Upper lobe of left lung (tissue), 6 donors: ENCODE measurements at regions not wholly inside any gene's neighbourhood (a gene's known extent, or its start where the extent isn't known, plus 50 kb on each side); places are given as distances from the start of the nearest gene placed in this dataset.

ENCODE experiments used
- ATAC-seq, 2 donors: fragments of 200-7000 bp; cut with Tn5 transposase; one replicate each; pipeline ENCODE4 v1.9.1; 2022; ENCODE audit warnings: mild to moderate bottlenecking in 2 of 2, moderate library complexity in 2 of 2; ENCODE audit not compliant: low FRiP score in 2 of 2
- DNase-seq, 2 donors: peaks; one replicate each; pipeline ENCODE4 v3.0.0-alpha.2; 2019 to 2020
- H3K27ac ChIP-seq, 4 donors: fragments of 200-600 bp; sonication (generic); one replicate each; pipeline ENCODE4 v1.5.1; 2016 to 2019
- H3K27me3 ChIP-seq, 4 donors: fragments of 200-600 bp; sonication (generic); one replicate each; pipeline ENCODE4 v1.5.1; 2017 to 2019
- H3K36me3 ChIP-seq, 4 donors: fragments of 200-600 bp; sonication (generic); one replicate each; pipeline ENCODE4 v1.5.1; 2016 to 2019
- H3K4me1 ChIP-seq, 4 donors: fragments of 200-600 bp; sonication (generic); one replicate each; pipeline ENCODE4 v1.5.1; 2018 to 2019
- H3K4me3 ChIP-seq, 4 donors: fragments of 200-600 bp; sonication (generic); one replicate each; pipeline ENCODE4 v1.5.1; 2017 to 2019; ENCODE audit warnings: mild to moderate bottlenecking in 2 of 4, moderate library complexity in 1 of 4
- H3K9me3 ChIP-seq, 4 donors: fragments of 200-600 bp; sonication (generic); one replicate each; pipeline ENCODE4 v1.5.1; 2018 to 2019
- EP300 ChIP-seq, 4 donors: sonication (generic); formaldehyde crosslinking; IDR thresholded peaks; one replicate each; pipeline ENCODE4 v1.5.1; 2017; ENCODE audit warnings: antibody characterized with exemption in 4 of 4, control low read depth in 2 of 4
- POLR2A ChIP-seq, 4 donors: fragments of 450-650 bp; IDR thresholded peaks; one replicate each; pipeline ENCODE4 v1.5.1; 2016 to 2017; ENCODE audit warnings: antibody characterized with exemption in 4 of 4, mild to moderate bottlenecking in 2 of 4
- POLR2AphosphoS5 ChIP-seq, 2 donors: sonication (generic); formaldehyde crosslinking; IDR thresholded peaks; one replicate each; pipeline ENCODE4 v1.5.1; 2017; ENCODE audit warnings: antibody characterized with exemption in 2 of 2
- WGBS, 2 donors: methylation state at CpG; one replicate each; pipeline ENCODE4 v1.1.5; 2017 to 2018; 5-methylcytosine and 5-hydroxymethylcytosine counted together
- TF ChIP-seq, protein P1 (sequence below), 6 experiments: fragments of 450-650 bp in 4 of 6; fragments of 200-600 bp in 2 of 6; sonication (generic) in 2 of 6; IDR thresholded peaks; one replicate each; pipeline ENCODE4 v1.5.1; 2016 to 2019; ENCODE audit warnings: antibody characterized with exemption in 6 of 6
- donor health status: DM: no; HTN: no; CAD: no; lungs with moderate emphysema.
- donor health status: DM: no; HTN: yes; CAD: no; lungs with severe emphysema.

DNA sequence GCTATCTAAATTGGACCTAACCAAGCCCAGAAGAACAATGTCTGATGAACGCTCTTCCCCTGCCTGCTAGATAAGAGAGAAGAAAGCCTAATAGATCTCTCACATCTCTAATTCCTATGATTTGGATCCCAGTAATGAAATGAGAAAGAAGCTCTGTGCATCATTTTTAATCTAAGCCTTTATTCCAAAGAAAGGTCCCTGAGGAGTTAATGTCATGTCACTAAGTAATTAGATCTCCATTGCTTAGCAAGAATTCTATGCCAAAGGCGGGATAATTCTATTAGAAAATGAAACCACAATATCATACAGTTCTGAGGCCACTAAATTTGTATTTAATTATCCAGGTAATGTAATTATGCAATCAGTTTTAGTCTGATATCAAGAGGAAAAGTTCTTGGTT is 74.2 kb upstream of the TMEM260 start:
- Histone ChIP-seq H3K4me3 (no peak overlapping the region), H3K4me1 (no peaks in the 10 kb centered on the region), H3K27ac (no peak overlapping the region), H3K9me3 (no peaks in the 10 kb centered on the region), H3K36me3 (no peaks in the 10 kb centered on the region), H3K27me3 (no peaks in the 10 kb centered on the region)
- DNase-seq: no peak
- 92 to 93% methylated on average over 2 of the region's 2 CpGs for whole genome bisulfite sequencing, 2 donors
- no peak for TF ChIP-seq EP300 (IDR thresholded peaks at IDR 0.05)
- no peak for TF ChIP-seq POLR2A (IDR thresholded peaks at IDR 0.05)
- TF ChIP-seq, protein P1, sequence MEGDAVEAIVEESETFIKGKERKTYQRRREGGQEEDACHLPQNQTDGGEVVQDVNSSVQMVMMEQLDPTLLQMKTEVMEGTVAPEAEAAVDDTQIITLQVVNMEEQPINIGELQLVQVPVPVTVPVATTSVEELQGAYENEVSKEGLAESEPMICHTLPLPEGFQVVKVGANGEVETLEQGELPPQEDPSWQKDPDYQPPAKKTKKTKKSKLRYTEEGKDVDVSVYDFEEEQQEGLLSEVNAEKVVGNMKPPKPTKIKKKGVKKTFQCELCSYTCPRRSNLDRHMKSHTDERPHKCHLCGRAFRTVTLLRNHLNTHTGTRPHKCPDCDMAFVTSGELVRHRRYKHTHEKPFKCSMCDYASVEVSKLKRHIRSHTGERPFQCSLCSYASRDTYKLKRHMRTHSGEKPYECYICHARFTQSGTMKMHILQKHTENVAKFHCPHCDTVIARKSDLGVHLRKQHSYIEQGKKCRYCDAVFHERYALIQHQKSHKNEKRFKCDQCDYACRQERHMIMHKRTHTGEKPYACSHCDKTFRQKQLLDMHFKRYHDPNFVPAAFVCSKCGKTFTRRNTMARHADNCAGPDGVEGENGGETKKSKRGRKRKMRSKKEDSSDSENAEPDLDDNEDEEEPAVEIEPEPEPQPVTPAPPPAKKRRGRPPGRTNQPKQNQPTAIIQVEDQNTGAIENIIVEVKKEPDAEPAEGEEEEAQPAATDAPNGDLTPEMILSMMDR (IDR thresholded peaks at IDR 0.05): no peak
- TF ChIP-seq POLR2AphosphoS5 (IDR thresholded peaks at IDR 0.05): no peak
- no peak for ATAC-seq

DNA sequence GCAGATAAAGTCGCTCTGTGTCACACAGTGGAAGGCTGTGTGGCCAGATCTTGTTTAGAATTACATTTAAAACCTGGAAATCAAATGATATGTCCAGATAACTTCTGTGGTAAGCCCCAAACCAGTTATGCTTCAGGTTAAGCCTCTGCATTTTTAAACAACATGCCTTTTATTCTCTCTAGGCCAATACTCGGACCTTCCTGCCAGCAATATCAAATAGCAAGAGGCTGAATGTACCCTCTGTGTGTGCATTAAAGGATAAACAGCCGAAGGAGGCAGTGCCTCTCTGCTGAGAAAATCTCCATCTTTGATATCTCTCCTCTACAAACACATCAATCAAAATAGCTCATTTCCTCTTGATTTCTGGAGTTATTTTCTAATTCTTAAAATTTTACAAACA is 67.1 kb upstream of the TMEM260 start:
- 69 to 74% methylated on average over 3 of the region's 3 CpGs for WGBS, 2 donors
- H3K9me3 ChIP-seq: no peaks in the 10 kb centered on the region
- H3K4me1 ChIP-seq: no peaks in the 10 kb centered on the region
- no peak overlapping the region for H3K4me3 ChIP-seq
- no peak for TF ChIP-seq POLR2A (IDR thresholded peaks at IDR 0.05)
- no peak for TF ChIP-seq EP300 (IDR thresholded peaks at IDR 0.05)
- no peak for TF ChIP-seq POLR2AphosphoS5 (IDR thresholded peaks at IDR 0.05)
- TF ChIP-seq, protein P1 (IDR thresholded peaks at IDR 0.05): no peak
- DNase-seq (no peak), ATAC-seq (no peak)
- H3K27me3 ChIP-seq: no peaks in the 10 kb centered on the region
- no peaks in the 10 kb centered on the region for H3K36me3 ChIP-seq
- no peak overlapping the region for H3K27ac ChIP-seq

DNA sequence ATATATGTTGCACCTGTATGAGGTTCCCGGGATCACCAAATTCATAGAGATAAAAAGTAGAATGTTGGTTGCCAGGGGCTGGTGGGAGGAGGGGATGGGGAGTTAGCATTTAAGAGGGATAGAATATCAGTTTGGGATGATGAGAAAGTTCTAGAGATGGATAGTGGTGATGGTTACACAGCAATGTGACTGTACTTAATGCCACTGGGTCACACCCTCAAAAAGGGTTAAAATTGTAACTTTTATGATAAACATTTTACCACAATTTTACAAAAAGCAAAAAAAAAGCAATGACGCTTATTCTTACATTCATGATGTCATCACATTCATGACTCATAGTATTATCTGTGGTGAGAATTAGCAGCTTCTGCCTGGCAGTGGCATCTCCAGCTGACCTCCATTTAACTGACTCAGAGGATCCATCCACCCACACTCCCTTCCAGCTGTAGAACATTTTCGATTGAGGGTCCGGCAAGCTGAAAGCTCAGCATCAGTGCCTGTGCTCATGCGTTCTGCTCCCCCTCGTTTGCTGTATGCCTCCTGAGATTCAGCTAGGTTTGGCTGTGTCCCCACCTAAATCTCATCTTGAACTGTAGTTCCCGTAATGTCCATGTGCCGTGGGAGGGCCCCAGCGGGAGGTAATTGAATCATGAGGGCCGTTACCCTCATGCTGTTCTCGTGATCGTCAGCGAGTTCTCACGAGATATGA is 64.8 kb upstream of the TMEM260 start:
- DNase-seq (no peak), ATAC-seq (no peak)
- no peaks in the 10 kb centered on the region for H3K4me1 ChIP-seq
- H3K9me3 ChIP-seq: no peaks in the 10 kb centered on the region
- H3K27me3 ChIP-seq: no peaks in the 10 kb centered on the region
- 84 to 90% methylated on average over 14 of the region's 14 CpGs for WGBS, 2 donors
- no peak overlapping the region for H3K27ac ChIP-seq
- H3K4me3 ChIP-seq: no peak overlapping the region
- H3K36me3 ChIP-seq: no peaks in the 10 kb centered on the region
- TF ChIP-seq POLR2A (IDR thresholded peaks at IDR 0.05) (no peak), EP300 (IDR thresholded peaks at IDR 0.05) (no peak), POLR2AphosphoS5 (IDR thresholded peaks at IDR 0.05) (no peak)
- TF ChIP-seq, protein P1 (IDR thresholded peaks at IDR 0.05): no peak

DNA sequence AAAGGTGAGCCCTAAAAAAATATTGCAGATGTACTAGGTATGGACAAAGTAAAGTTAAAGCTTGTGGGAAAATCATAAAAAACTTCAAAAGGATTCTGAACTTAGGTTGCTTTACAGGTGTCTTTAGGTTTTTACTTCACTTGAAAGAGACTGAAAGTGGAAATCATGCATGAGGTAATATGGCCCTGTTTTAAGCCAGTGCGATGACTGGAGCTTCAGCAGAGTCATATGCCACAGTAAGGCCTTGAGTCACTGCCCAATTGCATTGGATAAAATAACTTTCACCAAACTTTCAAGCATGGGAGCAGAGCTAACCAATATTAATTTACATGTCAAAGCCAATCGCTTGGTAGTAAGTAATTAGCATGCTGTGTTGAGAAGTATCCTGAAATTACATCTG is 63.9 kb upstream of the TMEM260 start:
- no peak for DNase-seq
- Histone ChIP-seq H3K36me3 (no peaks in the 10 kb centered on the region), H3K4me1 (no peaks in the 10 kb centered on the region), H3K4me3 (no peak overlapping the region), H3K27ac (no peak overlapping the region), H3K27me3 (no peaks in the 10 kb centered on the region), H3K9me3 (no peaks in the 10 kb centered on the region)
- ATAC-seq: no peak
- 93 to 97% methylated on average over 2 of the region's 2 CpGs for WGBS, 2 donors
- no peak for TF ChIP-seq POLR2A (IDR thresholded peaks at IDR 0.05)
- no peak for TF ChIP-seq POLR2AphosphoS5 (IDR thresholded peaks at IDR 0.05)
- TF ChIP-seq, protein P1 (IDR thresholded peaks at IDR 0.05): no peak
- TF ChIP-seq EP300 (IDR thresholded peaks at IDR 0.05): no peak

DNA sequence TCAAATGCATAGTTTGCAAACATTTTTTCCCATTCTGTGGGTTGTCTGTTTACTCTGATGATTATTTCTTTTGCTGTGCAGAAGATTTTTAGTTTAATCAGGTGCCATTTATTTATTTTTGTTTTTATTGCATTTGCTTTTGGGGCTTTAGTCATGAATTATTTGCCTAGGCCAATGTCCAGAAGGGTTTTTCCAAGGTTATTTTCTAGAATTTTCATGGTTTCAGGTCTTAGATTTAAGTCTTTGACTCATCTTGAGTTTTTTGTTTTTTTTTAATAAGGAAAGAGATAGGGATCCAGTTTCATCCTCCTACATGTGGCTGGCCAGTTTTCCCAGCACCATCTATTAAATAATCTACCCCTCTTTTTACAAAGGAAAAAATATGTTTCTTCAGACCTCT is 57.2 kb upstream of the TMEM260 start:
- no peak for ATAC-seq
- Histone ChIP-seq H3K9me3 (no peaks in the 10 kb centered on the region), H3K27ac (no peak overlapping the region), H3K4me3 (no peak overlapping the region), H3K36me3 (no peaks in the 10 kb centered on the region), H3K4me1 (no peaks in the 10 kb centered on the region), H3K27me3 (no peaks in the 10 kb centered on the region)
- TF ChIP-seq POLR2A (IDR thresholded peaks at IDR 0.05): no peak
- TF ChIP-seq, protein P1 (IDR thresholded peaks at IDR 0.05): no peak
- no peak for TF ChIP-seq EP300 (IDR thresholded peaks at IDR 0.05)
- TF ChIP-seq POLR2AphosphoS5 (IDR thresholded peaks at IDR 0.05): no peak
- no peak for DNase-seq
